ENCODE measurements at regions not wholly inside any gene's neighbourhood (a gene's known extent, or its start where the extent isn't known, plus 50 kb on each side); places are given as distances from the start of the nearest gene placed in this dataset.

DNA sequence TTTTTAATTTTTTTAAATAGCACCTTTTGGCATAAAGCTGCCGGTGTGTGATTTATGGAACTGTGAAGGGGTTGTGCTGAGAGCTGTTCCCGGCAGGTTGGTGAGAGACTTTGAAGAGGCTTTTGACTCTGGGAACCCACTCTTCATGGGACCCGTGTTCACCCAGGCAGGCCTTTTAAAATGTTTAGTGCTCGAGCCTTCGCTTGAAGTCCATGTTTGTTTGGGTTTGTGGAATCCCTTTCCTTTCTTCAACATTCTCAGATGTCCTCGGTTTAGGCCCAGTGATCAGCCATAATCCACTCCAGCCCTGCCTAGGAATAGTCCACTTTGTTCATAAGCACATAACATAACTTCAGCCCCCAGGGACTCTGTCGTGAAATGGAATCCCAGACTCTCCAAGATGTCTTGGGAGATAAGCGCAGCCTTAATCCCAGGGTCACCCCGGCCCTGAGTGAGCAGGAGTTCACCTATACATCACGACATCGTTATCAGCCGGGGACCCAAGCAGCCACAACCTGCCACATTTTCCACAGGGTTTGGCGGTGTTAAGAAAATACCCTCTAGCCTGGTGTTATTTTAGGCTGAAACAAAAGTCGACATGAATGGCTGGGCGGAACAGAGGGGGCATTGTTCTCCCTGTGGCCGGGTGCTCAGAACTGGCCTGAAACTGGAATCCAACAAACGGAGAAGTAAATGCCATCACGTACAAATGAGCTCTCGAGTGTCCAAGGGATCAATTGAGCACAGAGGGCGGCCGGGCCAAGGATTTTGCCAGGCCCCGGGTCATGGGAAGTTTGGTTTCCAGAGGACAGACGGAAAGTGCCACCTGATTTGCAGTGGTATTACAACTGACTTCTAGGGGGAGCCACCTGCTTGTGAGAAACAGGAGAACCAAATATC is 145.7 kb upstream of the IRX3 start:
- Histone ChIP-seq H3K36me3 (ENCODE audit: control insufficient read depth, insufficient read depth, low read length) (no peaks in the 10 kb centered on the region), H3K27me3 (ENCODE audit: control insufficient read depth, insufficient read depth, low read length) (peaks cover 5% of the 10 kb centered on the region), H3K4me3 (ENCODE audit: low read depth, low read length) (no peak overlapping the region), H3K4me1 (ENCODE audit: control insufficient read depth, insufficient read depth, low read length, poor library complexity, severe bottlenecking) (no peaks in the 10 kb centered on the region), H3K27ac (ENCODE audit: insufficient read depth, low read length, poor library complexity, severe bottlenecking) (no peak overlapping the region), H3K9me3 (ENCODE audit: control insufficient read depth in 2 of 2, low read length in 2 of 2) (peaks cover 0 to 3% of the 10 kb centered on the region in 2 experiments)
- no peak for ATAC-seq (ENCODE audit: low read depth in 2 of 2)
- H3K27me3 Mint-ChIP-seq = peaks cover 7% of the 10 kb centered on the region
- no peak overlapping the region for H3K4me3 Mint-ChIP-seq
- H3K4me1 Mint-ChIP-seq = peaks cover 0 to 2% (median 0%) of the 10 kb centered on the region in 4 donors
- H3K27ac Mint-ChIP-seq = no peak overlapping the region
- no peaks in the 10 kb centered on the region for H3K36me3 Mint-ChIP-seq
- DNase-seq = no peak
- H3K9me3 Mint-ChIP-seq = peaks cover 0 to 7% (median 4%) of the 10 kb centered on the region in 7 donors

DNA sequence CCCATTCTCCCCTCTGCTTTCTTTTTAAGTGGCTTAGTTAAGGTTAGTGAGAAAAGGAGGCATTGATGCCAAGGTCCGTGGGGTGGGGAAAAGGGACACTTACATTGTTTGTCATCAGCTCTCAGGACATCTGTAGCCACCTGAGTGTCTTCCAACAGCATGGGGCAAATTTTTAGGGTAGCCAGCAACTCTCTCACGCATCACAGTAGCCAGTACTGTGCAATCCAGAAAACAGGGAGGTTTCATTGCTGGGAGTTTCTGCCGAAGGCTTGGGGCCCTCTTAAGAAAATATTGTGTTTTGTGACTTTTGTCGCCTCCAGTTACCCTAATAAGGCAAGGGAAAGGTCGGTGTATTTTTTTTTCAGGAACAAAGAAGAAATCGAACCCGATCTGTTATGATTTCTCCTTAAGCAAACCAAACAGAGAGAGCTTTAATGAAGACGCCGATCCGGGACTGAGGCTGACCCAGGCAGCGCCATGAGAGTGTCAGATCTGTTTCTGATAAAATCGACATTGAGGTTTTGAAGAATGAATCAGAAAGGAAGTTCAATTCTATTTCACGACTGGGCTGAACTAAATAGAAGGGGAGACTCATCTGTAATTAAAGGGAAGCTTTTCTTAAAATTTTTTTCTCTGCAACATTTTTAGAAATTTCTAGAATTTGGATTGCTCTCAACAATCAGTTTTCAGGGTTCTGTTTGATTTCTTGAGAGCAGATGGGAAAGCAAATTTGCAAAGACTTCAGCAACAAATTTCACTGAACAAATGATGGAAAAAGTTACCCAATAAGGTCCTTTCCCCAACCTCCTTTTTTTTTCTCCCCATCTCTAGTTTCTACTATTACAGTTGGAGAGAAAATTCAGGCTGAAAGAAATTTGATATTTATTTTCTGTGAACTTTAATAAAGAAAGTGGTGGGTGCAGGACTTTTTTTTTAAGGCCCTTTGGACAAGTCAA is 144.7 kb upstream of the IRX3 start:
- Histone ChIP-seq H3K27ac (ENCODE audit: insufficient read depth, low read length, poor library complexity, severe bottlenecking) (no peak overlapping the region), H3K36me3 (ENCODE audit: control insufficient read depth, insufficient read depth, low read length) (no peaks in the 10 kb centered on the region), H3K4me3 (ENCODE audit: low read depth, low read length) (no peak overlapping the region), H3K27me3 (ENCODE audit: control insufficient read depth, insufficient read depth, low read length) (peaks cover 5% of the 10 kb centered on the region), H3K4me1 (ENCODE audit: control insufficient read depth, insufficient read depth, low read length, poor library complexity, severe bottlenecking) (no peaks in the 10 kb centered on the region), H3K9me3 (ENCODE audit: control insufficient read depth in 2 of 2, low read length in 2 of 2) (peaks cover 0 to 3% of the 10 kb centered on the region in 2 experiments)
- Mint-ChIP-seq H3K27me3 (peaks cover 7% of the 10 kb centered on the region), H3K4me3 (no peak overlapping the region), H3K9me3 (peaks cover 0 to 6% (median 4%) of the 10 kb centered on the region in 7 donors), H3K4me1 (peaks cover 0 to 2% (median 0%) of the 10 kb centered on the region in 4 donors), H3K36me3 (no peaks in the 10 kb centered on the region), H3K27ac (no peak overlapping the region)
- ATAC-seq (ENCODE audit: low read depth in 2 of 2) (no peak), DNase-seq (no peak)

DNA sequence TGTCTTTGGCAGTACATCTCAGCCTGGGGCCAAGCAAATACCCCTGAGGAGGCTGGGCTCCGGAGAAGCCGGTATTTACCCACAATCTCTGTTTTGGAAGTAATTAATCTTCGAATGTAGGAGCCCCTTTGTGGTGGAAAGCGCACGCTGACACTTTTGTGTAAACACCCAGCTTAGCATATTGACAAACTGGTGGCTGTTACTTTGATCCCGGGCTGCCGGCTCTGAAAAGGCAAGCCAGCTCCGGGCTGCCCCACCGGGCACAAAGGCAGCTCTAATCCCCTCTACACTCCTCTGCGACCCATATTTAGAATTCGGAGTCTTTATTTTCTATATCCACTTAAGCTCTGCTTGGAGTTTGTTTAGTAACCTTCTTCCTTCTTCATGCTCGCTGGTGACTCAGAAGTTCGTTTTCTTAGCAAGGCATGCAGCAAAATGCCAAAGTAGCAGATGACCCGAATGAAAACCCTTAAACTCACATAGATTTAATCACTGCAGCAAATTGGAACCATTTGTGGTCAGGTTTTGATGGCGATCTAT is 144.0 kb upstream of the IRX3 start:
- Histone ChIP-seq H3K36me3 (ENCODE audit: control insufficient read depth, insufficient read depth, low read length) (no peaks in the 10 kb centered on the region), H3K9me3 (ENCODE audit: control insufficient read depth in 2 of 2, low read length in 2 of 2) (peaks cover 0 to 3% of the 10 kb centered on the region in 2 experiments), H3K4me1 (ENCODE audit: control insufficient read depth, insufficient read depth, low read length, poor library complexity, severe bottlenecking) (no peaks in the 10 kb centered on the region), H3K4me3 (ENCODE audit: low read depth, low read length) (no peak overlapping the region), H3K27me3 (ENCODE audit: control insufficient read depth, insufficient read depth, low read length) (peaks cover 5% of the 10 kb centered on the region), H3K27ac (ENCODE audit: insufficient read depth, low read length, poor library complexity, severe bottlenecking) (no peak overlapping the region)
- peaks cover 7% of the 10 kb centered on the region for H3K27me3 Mint-ChIP-seq
- H3K4me1 Mint-ChIP-seq = peaks cover 0 to 2% (median 0%) of the 10 kb centered on the region in 4 donors
- no peak for DNase-seq
- no peaks in the 10 kb centered on the region for H3K36me3 Mint-ChIP-seq
- H3K9me3 Mint-ChIP-seq = peaks cover 0 to 6% (median 4%) of the 10 kb centered on the region in 7 donors
- H3K27ac Mint-ChIP-seq = no peak overlapping the region
- no peak overlapping the region for H3K4me3 Mint-ChIP-seq
- ATAC-seq (ENCODE audit: low read depth in 2 of 2) = no peak

DNA sequence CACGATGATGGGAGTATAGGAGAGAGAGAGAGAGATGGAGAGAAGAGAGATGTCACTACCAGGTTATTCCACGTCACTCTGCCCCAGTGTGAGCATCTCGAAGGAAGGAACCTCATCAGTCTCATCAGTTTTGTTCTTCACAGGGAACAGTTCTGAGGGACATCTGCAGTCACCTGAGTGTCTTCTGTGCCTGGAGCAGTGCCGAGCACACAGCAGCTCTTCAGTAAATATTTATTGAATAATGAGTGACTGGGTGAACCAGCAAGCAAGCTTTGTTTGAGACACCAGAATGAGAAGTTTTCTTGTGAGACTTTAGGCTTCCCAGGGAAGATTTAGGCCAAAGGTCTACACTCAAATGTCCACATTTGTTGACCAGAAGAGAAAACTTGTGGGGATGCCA is 142.4 kb upstream of the IRX3 start:
- H3K36me3 ChIP-seq (ENCODE audit: control insufficient read depth, insufficient read depth, low read length) = no peaks in the 10 kb centered on the region
- H3K27me3 Mint-ChIP-seq = peaks cover 7% of the 10 kb centered on the region
- no peak for DNase-seq
- H3K27ac ChIP-seq (ENCODE audit: insufficient read depth, low read length, poor library complexity, severe bottlenecking) = no peak overlapping the region
- peaks cover 0 to 5% (median 4%) of the 10 kb centered on the region in 7 donors for H3K9me3 Mint-ChIP-seq
- no peak overlapping the region for H3K4me3 ChIP-seq (ENCODE audit: low read depth, low read length)
- H3K27ac Mint-ChIP-seq = no peak overlapping the region
- peaks cover 0 to 3% of the 10 kb centered on the region in 2 experiments for H3K9me3 ChIP-seq (ENCODE audit: control insufficient read depth in 2 of 2, low read length in 2 of 2)
- no peaks in the 10 kb centered on the region for H3K4me1 ChIP-seq (ENCODE audit: control insufficient read depth, insufficient read depth, low read length, poor library complexity, severe bottlenecking)
- H3K27me3 ChIP-seq (ENCODE audit: control insufficient read depth, insufficient read depth, low read length) = peaks cover 5% of the 10 kb centered on the region
- no peak for ATAC-seq (ENCODE audit: low read depth in 2 of 2)
- peaks cover 0 to 2% (median 0%) of the 10 kb centered on the region in 4 donors for H3K4me1 Mint-ChIP-seq
- H3K36me3 Mint-ChIP-seq = no peaks in the 10 kb centered on the region
- no peak overlapping the region for H3K4me3 Mint-ChIP-seq

DNA sequence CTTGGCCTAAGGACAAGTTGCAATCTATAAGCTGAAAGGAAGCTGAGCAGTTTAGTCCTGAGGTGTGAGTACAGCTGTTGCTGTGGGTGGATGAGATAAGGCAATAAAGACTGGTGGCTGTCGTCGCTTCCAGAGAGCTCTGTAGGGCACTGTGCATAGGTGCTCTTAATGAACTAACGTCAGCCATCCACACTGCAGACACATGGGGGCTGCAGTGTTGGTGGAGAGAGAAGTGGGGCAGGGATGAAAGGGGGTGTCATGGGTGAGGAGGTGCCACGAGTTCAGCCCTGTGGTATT is 139.9 kb upstream of the IRX3 start:
- Mint-ChIP-seq H3K4me1 (peaks cover 0 to 2% (median 0%) of the 10 kb centered on the region in 4 donors), H3K27me3 (peaks cover 7% of the 10 kb centered on the region), H3K9me3 (peaks cover 0 to 5% (median 4%) of the 10 kb centered on the region in 7 donors), H3K4me3 (no peak overlapping the region), H3K36me3 (no peaks in the 10 kb centered on the region), H3K27ac (no peak overlapping the region)
- Histone ChIP-seq H3K27me3 (ENCODE audit: control insufficient read depth, insufficient read depth, low read length) (peaks cover 5% of the 10 kb centered on the region), H3K27ac (ENCODE audit: insufficient read depth, low read length, poor library complexity, severe bottlenecking) (no peak overlapping the region), H3K4me1 (ENCODE audit: control insufficient read depth, insufficient read depth, low read length, poor library complexity, severe bottlenecking) (no peaks in the 10 kb centered on the region), H3K4me3 (ENCODE audit: low read depth, low read length) (no peak overlapping the region), H3K9me3 (ENCODE audit: control insufficient read depth in 2 of 2, low read length in 2 of 2) (peaks cover 0 to 3% of the 10 kb centered on the region in 2 experiments), H3K36me3 (ENCODE audit: control insufficient read depth, insufficient read depth, low read length) (no peaks in the 10 kb centered on the region)
- DNase-seq = no peak
- no peak for ATAC-seq (ENCODE audit: low read depth in 2 of 2)

DNA sequence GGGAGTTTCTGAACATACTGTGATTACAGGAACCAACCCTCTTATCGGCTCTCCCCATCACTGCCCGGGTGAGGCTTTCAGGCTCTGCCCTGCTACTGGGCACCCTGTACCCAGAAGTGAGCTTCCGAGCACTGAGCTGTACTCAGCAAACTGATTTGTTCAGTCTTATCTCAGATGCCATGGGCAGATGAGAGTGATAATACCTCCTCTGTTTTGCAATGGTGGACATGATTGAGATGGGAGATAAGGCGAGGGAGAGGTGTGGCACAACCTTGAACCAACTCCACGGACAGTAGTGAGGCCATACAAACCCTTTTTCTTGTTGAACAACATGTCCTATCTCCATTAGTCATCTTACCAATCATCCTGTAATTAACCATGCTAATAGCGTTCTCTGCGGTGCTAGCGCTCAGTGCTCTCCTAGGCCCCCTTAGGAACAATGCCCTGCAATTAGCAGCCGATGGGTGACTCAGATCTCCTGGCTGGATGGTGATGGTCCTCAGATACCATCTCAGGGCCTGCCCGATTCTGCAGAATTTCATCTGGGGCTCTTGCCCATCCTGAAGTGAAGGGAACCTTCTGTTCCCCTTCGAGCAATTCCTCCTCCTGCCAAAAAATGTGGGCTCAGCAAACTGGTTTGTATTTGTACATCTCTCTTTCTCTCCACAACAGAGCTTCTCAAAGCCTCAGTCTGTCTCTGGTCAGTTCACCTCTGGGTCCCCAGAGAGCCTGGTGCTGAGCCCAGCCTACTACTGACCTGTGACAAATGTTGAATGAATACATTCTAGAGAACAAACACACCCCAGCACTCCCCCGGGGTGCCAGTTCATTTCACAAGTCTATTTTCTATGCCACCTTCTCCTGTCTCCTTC is 139.3 kb upstream of the IRX3 start:
- Histone ChIP-seq H3K4me3 (ENCODE audit: low read depth, low read length) (no peak overlapping the region), H3K36me3 (ENCODE audit: control insufficient read depth, insufficient read depth, low read length) (no peaks in the 10 kb centered on the region), H3K9me3 (ENCODE audit: control insufficient read depth in 2 of 2, low read length in 2 of 2) (peaks cover 0 to 3% of the 10 kb centered on the region in 2 experiments), H3K4me1 (ENCODE audit: control insufficient read depth, insufficient read depth, low read length, poor library complexity, severe bottlenecking) (no peaks in the 10 kb centered on the region), H3K27me3 (ENCODE audit: control insufficient read depth, insufficient read depth, low read length) (peaks cover 2% of the 10 kb centered on the region), H3K27ac (ENCODE audit: insufficient read depth, low read length, poor library complexity, severe bottlenecking) (no peak overlapping the region)
- Mint-ChIP-seq H3K27me3 (peaks cover 7% of the 10 kb centered on the region), H3K4me1 (no peaks in the 10 kb centered on the region), H3K9me3 (peaks cover 0 to 5% (median 3%) of the 10 kb centered on the region in 7 donors), H3K4me3 (no peak overlapping the region), H3K36me3 (no peaks in the 10 kb centered on the region), H3K27ac (no peak overlapping the region)
- no peak for DNase-seq
- no peak for ATAC-seq (ENCODE audit: low read depth in 2 of 2)

DNA sequence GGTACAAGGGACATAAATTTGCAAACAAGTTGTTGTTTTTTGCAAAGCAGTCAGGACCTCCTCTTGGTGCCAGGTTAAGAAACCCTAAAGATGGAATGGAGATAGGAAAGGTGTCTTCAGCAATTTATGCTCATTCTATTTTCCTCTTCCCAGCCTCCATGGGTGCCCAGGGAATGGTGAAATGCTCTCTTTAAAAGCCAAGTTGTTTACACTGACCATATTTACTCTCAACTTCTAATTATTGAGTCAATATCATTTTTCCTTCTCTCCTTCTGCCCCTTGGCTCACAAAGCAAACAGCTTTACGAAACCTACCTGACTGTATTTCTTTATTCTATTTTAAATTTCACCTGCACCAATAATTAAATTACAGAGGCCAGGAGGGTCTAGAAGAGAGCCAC is 138.5 kb upstream of the IRX3 start:
- DNase-seq = no peak
- Mint-ChIP-seq H3K9me3 (peaks cover 0 to 4% (median 0%) of the 10 kb centered on the region in 7 donors), H3K36me3 (no peaks in the 10 kb centered on the region), H3K27ac (no peak overlapping the region), H3K4me1 (no peaks in the 10 kb centered on the region), H3K27me3 (peaks cover 7% of the 10 kb centered on the region), H3K4me3 (no peak overlapping the region)
- no peak for ATAC-seq (ENCODE audit: low read depth in 2 of 2)
- Histone ChIP-seq H3K4me3 (ENCODE audit: low read depth, low read length) (no peak overlapping the region), H3K36me3 (ENCODE audit: control insufficient read depth, insufficient read depth, low read length) (no peaks in the 10 kb centered on the region), H3K4me1 (ENCODE audit: control insufficient read depth, insufficient read depth, low read length, poor library complexity, severe bottlenecking) (no peaks in the 10 kb centered on the region), H3K9me3 (ENCODE audit: control insufficient read depth in 2 of 2, low read length in 2 of 2) (peaks cover 0 to 3% of the 10 kb centered on the region in 2 experiments), H3K27me3 (ENCODE audit: control insufficient read depth, insufficient read depth, low read length) (no peaks in the 10 kb centered on the region), H3K27ac (ENCODE audit: insufficient read depth, low read length, poor library complexity, severe bottlenecking) (no peak overlapping the region)

All from CD4-positive, CD25-positive, alpha-beta regulatory T cell (primary cell).